Activated CD8-positive, alpha-beta T cell treated with anti-CD3 and anti-CD28 coated beads, Interleukin-2, amount 10 ng/mL, durations not matched to agents 7 days and 5 days (primary cell): ENCODE measurements at regions not wholly inside any gene's neighbourhood (a gene's known extent, or its start where the extent isn't known, plus 50 kb on each side); places are given as distances from the start of the nearest gene placed in this dataset.
A peak's percentile ranks its signal among the peaks of the same experiment; 100 is the strongest.

Source experiments
- ATAC-seq: fragments of 150-1000 bp; cut with Tn5 transposase; one replicate; pipeline ENCODE4 v1.10.0; 2021; ENCODE audit warnings: moderate library complexity
- CTCF ChIA-PET: fragments of 350-600 bp; sonication (Branson Sonifier 250); formaldehyde crosslinking; loops from one replicate; lab custom pipeline; 2021; ENCODE audit warnings: antibody characterized with exemption; lab: Charles Lee
- POLR2A ChIA-PET: fragments of 350-600 bp; sonication (Branson Sonifier 250); formaldehyde crosslinking; loops from one replicate; lab custom pipeline; 2021; ENCODE audit warnings: antibody characterized with exemption; lab: Charles Lee
- DNase-seq: peaks from one replicate; pipeline ENCODE4 v3.0.0-alpha.2; 2020
- H3K27ac Mint-ChIP-seq: one replicate; pipeline ENCODE4 v1.8.0; 2021; ENCODE audit warnings: mild to moderate bottlenecking, mixed read lengths
- H3K27me3 Mint-ChIP-seq: one replicate; pipeline ENCODE4 v1.8.0; 2021; ENCODE audit warnings: low read depth, mixed read lengths
- H3K36me3 Mint-ChIP-seq: one replicate; pipeline ENCODE4 v1.8.0; 2021; ENCODE audit warnings: low read depth, mixed read lengths
- H3K4me1 Mint-ChIP-seq: one replicate; pipeline ENCODE4 v1.8.0; 2021; ENCODE audit warnings: low read depth, mixed read lengths
- H3K4me3 Mint-ChIP-seq: one replicate; pipeline ENCODE4 v1.8.0; 2021; ENCODE audit warnings: mild to moderate bottlenecking, mixed read lengths
- H3K9me3 Mint-ChIP-seq: one replicate; pipeline ENCODE4 v1.8.0; 2022; ENCODE audit warnings: mixed read lengths; ENCODE audit not compliant: insufficient read depth

GRCh38 chr2:104687147-104687546, 166.8 kb upstream of the POU3F3 start:
- Mint-ChIP-seq H3K36me3 (no peaks in the 10 kb centered on the region), H3K4me1 (no peaks in the 10 kb centered on the region), H3K4me3 (no peak overlapping the region), H3K27ac (no peak overlapping the region), H3K9me3 (no peaks in the 10 kb centered on the region), H3K27me3 (peaks cover 2% of the 10 kb centered on the region)
- DNase-seq (no peak), ATAC-seq (no peak)
- POLR2A ChIA-PET: no interaction called here
- CTCF ChIA-PET: no interaction called here

- no peaks in the 10 kb centered on the region for H3K36me3 Mint-ChIP-seq
- H3K9me3 Mint-ChIP-seq: no peaks in the 10 kb centered on the region
- ATAC-seq (no peak), DNase-seq (no peak)
- CTCF ChIA-PET: no interaction called here
- H3K4me3 Mint-ChIP-seq: no peak overlapping the region
- no peaks in the 10 kb centered on the region for H3K27me3 Mint-ChIP-seq
- POLR2A ChIA-PET: no interaction called here
- no peak overlapping the region for H3K27ac Mint-ChIP-seq
- H3K4me1 Mint-ChIP-seq: no peaks in the 10 kb centered on the region
Observed at GRCh38 chr2:104690255-104690984, 163.5 kb upstream of the POU3F3 start.

GRCh38 chr2:104698276-104698675, 155.6 kb upstream of the POU3F3 start:
- ChIA-PET CTCF (no interaction called here), POLR2A (no interaction called here)
- Mint-ChIP-seq H3K4me1 (no peaks in the 10 kb centered on the region), H3K27ac (no peak overlapping the region), H3K4me3 (no peak overlapping the region), H3K27me3 (no peaks in the 10 kb centered on the region), H3K9me3 (no peaks in the 10 kb centered on the region), H3K36me3 (no peaks in the 10 kb centered on the region)
- ATAC-seq (no peak), DNase-seq (no peak)

GRCh38 chr2:104701411-104701911, 152.5 kb upstream of the POU3F3 start:
- no peaks in the 10 kb centered on the region for H3K36me3 Mint-ChIP-seq
- no peaks in the 10 kb centered on the region for H3K27me3 Mint-ChIP-seq
- ChIA-PET POLR2A (no interaction called here), CTCF (no interaction called here)
- no peaks in the 10 kb centered on the region for H3K4me1 Mint-ChIP-seq
- no peak overlapping the region for H3K27ac Mint-ChIP-seq
- H3K4me3 Mint-ChIP-seq: no peak overlapping the region
- no peak for DNase-seq
- H3K9me3 Mint-ChIP-seq: no peaks in the 10 kb centered on the region
- ATAC-seq: no peak

GRCh38 chr2:104702031-104702850, 151.7 kb upstream of the POU3F3 start:
- no peaks in the 10 kb centered on the region for H3K36me3 Mint-ChIP-seq
- ATAC-seq (no peak), DNase-seq (no peak)
- ChIA-PET CTCF (no interaction called here), POLR2A (no interaction called here)
- no peaks in the 10 kb centered on the region for H3K9me3 Mint-ChIP-seq
- H3K27ac Mint-ChIP-seq: no peak overlapping the region
- no peaks in the 10 kb centered on the region for H3K4me1 Mint-ChIP-seq
- H3K27me3 Mint-ChIP-seq: no peaks in the 10 kb centered on the region
- H3K4me3 Mint-ChIP-seq: no peak overlapping the region

- no peak for ATAC-seq
- no peak for DNase-seq
- ChIA-PET CTCF (no interaction called here), POLR2A (no interaction called here)
- Mint-ChIP-seq H3K4me3 (no peak overlapping the region), H3K27ac (no peak overlapping the region), H3K36me3 (no peaks in the 10 kb centered on the region), H3K4me1 (no peaks in the 10 kb centered on the region), H3K9me3 (no peaks in the 10 kb centered on the region), H3K27me3 (no peaks in the 10 kb centered on the region)
Observed at GRCh38 chr2:104703669-104704068, 150.2 kb upstream of the POU3F3 start.

GRCh38 chr2:104704496-104705245, 149.2 kb upstream of the POU3F3 start:
- CTCF ChIA-PET: no interaction called here
- POLR2A ChIA-PET: no interaction called here
- Mint-ChIP-seq H3K27ac (no peak overlapping the region), H3K9me3 (no peaks in the 10 kb centered on the region), H3K27me3 (peaks cover 3% of the 10 kb centered on the region), H3K4me3 (no peak overlapping the region), H3K36me3 (no peaks in the 10 kb centered on the region), H3K4me1 (no peaks in the 10 kb centered on the region)
- DNase-seq: no peak
- no peak for ATAC-seq

- Mint-ChIP-seq H3K9me3 (no peaks in the 10 kb centered on the region), H3K27me3 (peaks cover 3% of the 10 kb centered on the region), H3K27ac (no peak overlapping the region), H3K4me1 (no peaks in the 10 kb centered on the region), H3K4me3 (no peak overlapping the region), H3K36me3 (no peaks in the 10 kb centered on the region)
- POLR2A ChIA-PET: no interaction called here
- DNase-seq: no peak
- CTCF ChIA-PET: no interaction called here
- ATAC-seq: no peak
Observed at GRCh38 chr2:104707056-104707455, 146.9 kb upstream of the POU3F3 start.

- Mint-ChIP-seq H3K27me3 (peaks cover 3% of the 10 kb centered on the region), H3K36me3 (no peaks in the 10 kb centered on the region), H3K9me3 (no peaks in the 10 kb centered on the region), H3K4me1 (no peaks in the 10 kb centered on the region), H3K4me3 (no peak overlapping the region), H3K27ac (no peak overlapping the region)
- POLR2A ChIA-PET: no interaction called here
- CTCF ChIA-PET: no interaction called here
- DNase-seq: no peak
- no peak for ATAC-seq
Observed at GRCh38 chr2:104708967-104709366, 144.9 kb upstream of the POU3F3 start.

- POLR2A ChIA-PET: no interaction called here
Observed at GRCh38 chr2:104716061-104716460, 137.9 kb upstream of the POU3F3 start.

GRCh38 chr2:104733226-104733943, 120.5 kb upstream of the POU3F3 start:
- H3K36me3 Mint-ChIP-seq: no peaks in the 10 kb centered on the region
- DNase-seq: peak; percentile 29

More at GRCh38 chr2:104716061-104716460, 137.9 kb upstream of the POU3F3 start:
- Mint-ChIP-seq H3K36me3 (no peaks in the 10 kb centered on the region), H3K27ac (no peak overlapping the region), H3K4me3 (no peak overlapping the region), H3K4me1 (no peaks in the 10 kb centered on the region), H3K27me3 (no peaks in the 10 kb centered on the region), H3K9me3 (no peaks in the 10 kb centered on the region)
- CTCF ChIA-PET: no interaction called here
- no peak for DNase-seq
- ATAC-seq: no peak

More at GRCh38 chr2:104733226-104733943, 120.5 kb upstream of the POU3F3 start:
- Mint-ChIP-seq H3K9me3 (no peaks in the 10 kb centered on the region), H3K4me1 (peaks cover 12% of the 10 kb centered on the region), H3K27me3 (no peaks in the 10 kb centered on the region), H3K27ac (no peak overlapping the region), H3K4me3 (no peak overlapping the region)
- CTCF ChIA-PET: no interaction called here
- no peak for ATAC-seq
- POLR2A ChIA-PET: no interaction called here
